ENCODE measurements at regions not wholly inside any gene's neighbourhood (a gene's known extent, or its start where the extent isn't known, plus 50 kb on each side); places are given as distances from the start of the nearest gene placed in this dataset.

DNA sequence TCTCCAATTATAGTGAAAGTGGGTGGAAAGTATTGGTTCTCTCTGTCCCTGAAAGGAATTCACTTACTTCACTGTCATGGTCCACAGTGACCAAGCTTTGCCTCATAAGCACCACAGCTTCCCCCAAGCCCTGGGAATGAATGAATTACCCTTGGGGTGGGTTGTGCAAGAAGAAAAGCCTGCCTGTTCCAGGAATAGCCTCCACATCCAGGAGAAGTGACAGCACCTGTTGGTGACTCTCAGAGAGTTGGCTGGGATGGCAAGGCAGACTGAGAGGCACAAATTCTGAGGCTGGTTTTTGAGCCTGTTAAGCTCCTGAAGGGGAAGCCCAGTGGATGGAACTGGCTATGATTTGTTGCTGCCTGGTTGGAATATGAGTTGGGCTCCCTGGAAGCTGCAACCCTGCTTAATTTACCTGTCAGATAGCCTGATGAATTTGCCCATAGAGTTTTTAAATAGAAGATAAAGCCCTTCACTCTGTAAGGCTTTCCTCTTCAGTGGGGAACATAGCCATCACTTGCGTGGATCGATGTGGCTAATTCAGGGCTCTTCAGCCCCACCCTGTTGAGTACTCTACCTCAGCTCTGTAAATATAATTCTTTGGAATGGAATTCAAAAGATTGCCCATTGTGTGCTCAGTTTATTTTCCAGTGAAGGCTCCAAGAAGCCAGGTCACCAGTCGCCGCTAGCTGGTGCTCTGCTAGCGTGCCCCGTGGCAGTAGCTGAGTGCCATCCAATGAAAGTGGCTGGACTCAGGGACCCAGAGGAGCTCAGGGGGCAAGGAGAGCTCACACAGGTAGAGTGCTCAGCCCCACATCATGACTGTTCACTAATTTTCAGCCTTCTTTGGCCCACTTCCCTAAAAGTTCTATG, 479.3 kb downstream of the IRS1 start:
- Histone ChIP-seq H3K4me1 (no peaks in the 10 kb centered on the region), H3K9me3 (no peaks in the 10 kb centered on the region), H3K27ac (no peak overlapping the region), H3K36me3 (no peaks in the 10 kb centered on the region), H3K4me3 (no peak overlapping the region), H3K27me3 (no peaks in the 10 kb centered on the region)
- ATAC-seq: no peak
- 95% methylated on average over 4 of the region's 6 CpGs for WGBS (ENCODE audit: insufficient coverage, low coverage, low lambda C conversion rate, missing lambda C conversion rate)
- no peak for DNase-seq
- intact Hi-C loops (cut with DNase I): no loop called here
- TF ChIP-seq, protein P1, sequence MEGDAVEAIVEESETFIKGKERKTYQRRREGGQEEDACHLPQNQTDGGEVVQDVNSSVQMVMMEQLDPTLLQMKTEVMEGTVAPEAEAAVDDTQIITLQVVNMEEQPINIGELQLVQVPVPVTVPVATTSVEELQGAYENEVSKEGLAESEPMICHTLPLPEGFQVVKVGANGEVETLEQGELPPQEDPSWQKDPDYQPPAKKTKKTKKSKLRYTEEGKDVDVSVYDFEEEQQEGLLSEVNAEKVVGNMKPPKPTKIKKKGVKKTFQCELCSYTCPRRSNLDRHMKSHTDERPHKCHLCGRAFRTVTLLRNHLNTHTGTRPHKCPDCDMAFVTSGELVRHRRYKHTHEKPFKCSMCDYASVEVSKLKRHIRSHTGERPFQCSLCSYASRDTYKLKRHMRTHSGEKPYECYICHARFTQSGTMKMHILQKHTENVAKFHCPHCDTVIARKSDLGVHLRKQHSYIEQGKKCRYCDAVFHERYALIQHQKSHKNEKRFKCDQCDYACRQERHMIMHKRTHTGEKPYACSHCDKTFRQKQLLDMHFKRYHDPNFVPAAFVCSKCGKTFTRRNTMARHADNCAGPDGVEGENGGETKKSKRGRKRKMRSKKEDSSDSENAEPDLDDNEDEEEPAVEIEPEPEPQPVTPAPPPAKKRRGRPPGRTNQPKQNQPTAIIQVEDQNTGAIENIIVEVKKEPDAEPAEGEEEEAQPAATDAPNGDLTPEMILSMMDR (IDR thresholded peaks at IDR 0.05): no peak
- TF ChIP-seq POLR2A (IDR thresholded peaks at IDR 0.05): no peak

DNA sequence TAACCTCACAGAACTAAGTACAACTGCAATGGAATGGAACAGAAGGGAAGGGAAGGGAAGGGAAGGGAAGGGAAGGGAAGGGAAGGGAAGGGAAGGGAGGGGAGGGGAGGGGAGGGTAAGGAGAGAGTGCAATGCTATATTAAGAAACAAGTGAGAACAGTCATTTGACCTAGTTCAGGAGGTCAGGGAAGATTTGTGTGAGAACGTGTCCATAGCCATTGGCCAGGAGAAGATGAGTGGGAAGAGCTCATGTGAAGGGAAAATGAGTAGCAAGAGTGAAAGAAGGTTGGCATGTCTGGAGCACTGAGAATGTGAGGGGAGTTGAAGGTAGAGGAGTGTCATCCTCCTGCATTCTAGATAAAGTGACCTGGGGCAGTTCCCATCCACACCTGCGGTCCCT, 481.6 kb downstream of the IRS1 start:
- Histone ChIP-seq H3K27me3 (no peaks in the 10 kb centered on the region), H3K4me3 (no peak overlapping the region), H3K9me3 (no peaks in the 10 kb centered on the region), H3K27ac (no peak overlapping the region), H3K36me3 (no peaks in the 10 kb centered on the region), H3K4me1 (no peaks in the 10 kb centered on the region)
- intact Hi-C loops (cut with DNase I): no loop called here
- DNase-seq: no peak
- no peak for TF ChIP-seq POLR2A (IDR thresholded peaks at IDR 0.05)
- TF ChIP-seq, protein P1 (IDR thresholded peaks at IDR 0.05): no peak
- WGBS (ENCODE audit: insufficient coverage, low coverage, low lambda C conversion rate, missing lambda C conversion rate): 77% methylated on average over 2 of the region's 2 CpGs
- ATAC-seq: no peak

DNA sequence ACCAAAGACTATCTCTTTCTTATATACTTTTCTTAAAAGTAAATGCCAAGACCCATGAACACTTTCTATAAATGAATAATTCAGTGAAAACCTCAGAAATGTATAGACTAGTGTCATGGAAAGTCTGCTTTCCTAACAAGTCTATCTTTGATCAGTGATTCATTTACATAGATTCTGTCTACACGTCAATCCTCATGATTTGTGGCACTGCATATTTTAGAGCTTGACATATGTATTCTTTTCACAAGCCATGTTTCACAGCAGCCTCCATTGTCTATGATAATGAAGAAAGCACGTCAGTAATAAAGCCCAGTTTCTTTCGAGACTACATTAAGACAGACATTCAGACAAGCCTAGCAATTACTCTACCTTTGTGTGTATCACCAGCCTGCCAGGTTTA, 486.6 kb downstream of the IRS1 start:
- WGBS (ENCODE audit: insufficient coverage, low coverage, low lambda C conversion rate, missing lambda C conversion rate): 69% methylated on average over 3 of the region's 3 CpGs
- H3K9me3 ChIP-seq: no peaks in the 10 kb centered on the region
- H3K27me3 ChIP-seq: no peaks in the 10 kb centered on the region
- intact Hi-C loops (cut with DNase I): no loop called here
- ATAC-seq: no peak
- no peaks in the 10 kb centered on the region for H3K36me3 ChIP-seq
- no peak for DNase-seq
- no peak overlapping the region for H3K27ac ChIP-seq
- TF ChIP-seq, protein P1 (IDR thresholded peaks at IDR 0.05): no peak
- no peak for TF ChIP-seq POLR2A (IDR thresholded peaks at IDR 0.05)
- H3K4me3 ChIP-seq: no peak overlapping the region
- no peaks in the 10 kb centered on the region for H3K4me1 ChIP-seq

DNA sequence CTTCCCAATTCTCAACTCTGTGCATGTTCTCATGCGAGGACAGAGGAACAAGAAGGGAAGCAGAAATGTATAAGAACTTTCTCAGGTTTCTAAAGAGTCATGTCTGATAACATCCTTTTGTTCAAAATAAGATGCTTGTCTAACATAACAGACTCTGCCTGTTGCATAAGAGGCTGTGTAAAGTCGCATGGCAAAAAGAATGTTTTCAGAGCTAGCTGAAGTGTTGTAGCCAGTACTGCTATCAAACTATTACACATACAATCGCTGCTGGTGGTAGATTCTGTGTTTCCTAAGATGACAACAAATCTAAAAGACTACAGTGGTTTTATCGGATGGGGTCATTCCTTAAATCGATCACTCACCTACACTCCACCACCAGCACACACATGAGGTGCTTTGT, 487.5 kb downstream of the IRS1 start:
- no peak for ATAC-seq
- no peaks in the 10 kb centered on the region for H3K9me3 ChIP-seq
- 90% methylated on average over 5 of the region's 5 CpGs for WGBS (ENCODE audit: insufficient coverage, low coverage, low lambda C conversion rate, missing lambda C conversion rate)

More for the DNA sequence above, 487.5 kb downstream of the IRS1 start:
- H3K4me1 ChIP-seq: no peaks in the 10 kb centered on the region
- no peak overlapping the region for H3K4me3 ChIP-seq
- no peaks in the 10 kb centered on the region for H3K27me3 ChIP-seq
- DNase-seq: no peak
- no peaks in the 10 kb centered on the region for H3K36me3 ChIP-seq
- H3K27ac ChIP-seq: no peak overlapping the region
- TF ChIP-seq POLR2A (IDR thresholded peaks at IDR 0.05): no peak
- TF ChIP-seq, protein P1 (IDR thresholded peaks at IDR 0.05): no peak
- intact Hi-C loops (cut with DNase I): no loop called here
